AG04449 (cell line): ENCODE measurements at regions not wholly inside any gene's neighbourhood (a gene's known extent, or its start where the extent isn't known, plus 50 kb on each side); places are given as distances from the start of the nearest gene placed in this dataset.

Experiments used
- CTCF ChIA-PET: fragments of 350-600 bp; formaldehyde crosslinking; extraction: SDS; loops from one replicate; lab custom pipeline; 2021; ENCODE audit warnings: antibody characterized with exemption; lab: Yijun Ruan, JAX
- POLR2A ChIA-PET: fragments of 400-600, 350-600 bp; formaldehyde crosslinking; extraction: SDS; loops from one replicate; lab custom pipeline; 2020; ENCODE audit warnings: antibody characterized with exemption, inconsistent platforms; lab: Yijun Ruan, JAX
- DNase-seq: peaks from one replicate; pipeline ENCODE4 v3.0.0-alpha.2; 2010; ENCODE audit warnings: low read depth, low spot score
- H3K4me3 ChIP-seq: 2 replicates; pipeline ENCODE4 v1.5.1; 2011; ENCODE audit warnings: low read depth, mild to moderate bottlenecking, control low read depth, low read length
- TF ChIP-seq, protein P1 (sequence below): IDR thresholded peaks from one replicate; pipeline ENCODE4 v1.5.1; 2011; ENCODE audit warnings: mild to moderate bottlenecking, moderate library complexity, low read length, control low read depth, inconsistent platforms; ENCODE audit not compliant: insufficient read depth; ENCODE audit errors: missing control alignments

GRCh38 chr21:18518054-18518481 is 114.5 kb upstream of the TMPRSS15 start:
- ChIA-PET CTCF (no interaction called here), POLR2A (no interaction called here)
- TF ChIP-seq, protein P1, sequence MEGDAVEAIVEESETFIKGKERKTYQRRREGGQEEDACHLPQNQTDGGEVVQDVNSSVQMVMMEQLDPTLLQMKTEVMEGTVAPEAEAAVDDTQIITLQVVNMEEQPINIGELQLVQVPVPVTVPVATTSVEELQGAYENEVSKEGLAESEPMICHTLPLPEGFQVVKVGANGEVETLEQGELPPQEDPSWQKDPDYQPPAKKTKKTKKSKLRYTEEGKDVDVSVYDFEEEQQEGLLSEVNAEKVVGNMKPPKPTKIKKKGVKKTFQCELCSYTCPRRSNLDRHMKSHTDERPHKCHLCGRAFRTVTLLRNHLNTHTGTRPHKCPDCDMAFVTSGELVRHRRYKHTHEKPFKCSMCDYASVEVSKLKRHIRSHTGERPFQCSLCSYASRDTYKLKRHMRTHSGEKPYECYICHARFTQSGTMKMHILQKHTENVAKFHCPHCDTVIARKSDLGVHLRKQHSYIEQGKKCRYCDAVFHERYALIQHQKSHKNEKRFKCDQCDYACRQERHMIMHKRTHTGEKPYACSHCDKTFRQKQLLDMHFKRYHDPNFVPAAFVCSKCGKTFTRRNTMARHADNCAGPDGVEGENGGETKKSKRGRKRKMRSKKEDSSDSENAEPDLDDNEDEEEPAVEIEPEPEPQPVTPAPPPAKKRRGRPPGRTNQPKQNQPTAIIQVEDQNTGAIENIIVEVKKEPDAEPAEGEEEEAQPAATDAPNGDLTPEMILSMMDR, result no peak
- DNase-seq, result no peak
- no peak overlapping the region for H3K4me3 ChIP-seq

- TF ChIP-seq, protein P1, result no peak
- CTCF ChIA-PET, result interaction anchor here (1.5 kb wide), 1 partner anchor 13 kb away, joined by 4 read pairs; no protein-coding TSS in a partner anchor
- H3K4me3 ChIP-seq, result no peak overlapping the region
- DNase-seq, result no peak
- POLR2A ChIA-PET, result no interaction called here
Observed at GRCh38 chr21:18521204-18521603, 117.6 kb upstream of the TMPRSS15 start.

DNA sequence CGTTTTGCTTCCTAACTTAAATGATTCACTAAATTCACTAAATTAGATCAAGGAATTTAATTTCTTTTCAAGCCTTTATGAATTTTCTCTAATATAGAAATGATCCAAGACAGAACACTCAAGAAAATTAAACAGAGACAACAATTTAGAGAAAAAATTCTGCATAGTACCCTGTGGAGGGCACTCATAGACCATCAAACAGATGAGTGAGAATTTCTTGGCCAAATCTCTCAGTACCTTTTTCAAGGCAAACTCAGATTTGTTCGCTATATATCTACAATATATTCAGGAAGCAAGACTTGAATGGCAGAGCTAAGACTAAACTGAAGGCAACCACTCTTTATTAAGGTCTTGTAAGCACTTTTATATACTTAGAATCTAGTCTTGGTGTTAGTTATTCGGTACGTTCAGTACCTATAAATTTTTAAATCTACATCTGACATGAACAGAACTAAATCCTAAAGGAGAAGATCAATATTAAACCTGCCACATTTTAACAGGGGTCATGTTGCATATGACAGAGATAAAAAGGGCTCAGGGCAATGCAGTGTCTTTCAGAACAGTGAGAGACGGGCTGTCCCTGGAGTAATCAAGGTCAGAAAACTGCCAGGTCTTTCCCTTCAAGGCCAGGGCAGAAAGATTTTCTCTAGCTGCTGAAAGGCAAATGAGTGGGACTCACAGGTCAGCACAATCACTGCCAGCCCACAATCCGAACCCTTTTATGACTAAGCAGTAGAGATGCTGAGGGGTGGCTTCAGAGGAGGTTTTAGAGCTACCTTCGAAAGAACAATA is 118.8 kb upstream of the TMPRSS15 start:
- DNase-seq, result no peak
- ChIA-PET POLR2A (no interaction called here), CTCF (interaction anchor here (1.2 kb wide), 1 partner anchor 14 kb away, joined by 3 read pairs; no protein-coding TSS in a partner anchor)
- no peak overlapping the region for H3K4me3 ChIP-seq
- TF ChIP-seq, protein P1, result peak; percentile 15

DNA sequence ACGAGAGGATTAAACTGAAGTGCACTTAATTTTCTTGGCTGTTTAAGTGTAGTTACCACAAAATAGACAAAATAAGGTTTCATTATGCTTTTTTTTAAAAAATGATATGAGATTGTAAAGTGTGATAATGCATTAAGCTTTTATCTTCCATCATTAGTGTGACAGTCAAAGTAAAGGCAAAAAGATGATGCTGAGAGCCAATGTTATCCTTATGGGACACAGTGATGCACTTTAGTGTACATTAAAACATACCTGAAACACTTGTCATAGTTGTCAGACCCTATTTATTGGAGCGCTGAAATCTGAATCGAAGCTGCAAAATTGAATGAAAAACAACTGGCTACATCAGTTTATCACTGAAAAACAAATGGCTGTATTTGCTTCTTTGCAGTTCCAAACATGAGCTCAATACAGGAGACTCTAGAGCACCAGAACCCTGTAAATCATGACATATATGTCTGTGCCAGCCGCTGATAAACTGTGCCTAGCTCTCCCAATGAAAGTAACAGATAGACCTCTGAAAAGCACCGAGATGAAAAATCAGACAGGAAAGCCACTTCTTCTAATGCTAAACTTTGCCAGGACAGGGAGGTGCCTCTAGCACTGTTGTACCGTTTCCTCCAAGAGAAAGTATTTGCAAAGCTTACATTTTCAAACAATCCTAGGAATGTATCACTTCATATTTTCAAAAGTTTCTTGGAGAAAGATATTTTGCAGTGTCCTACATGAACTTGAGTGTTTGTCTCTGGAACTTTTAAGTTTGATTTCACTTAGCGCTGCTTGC is 120.7 kb upstream of the TMPRSS15 start:
- ChIA-PET POLR2A (no interaction called here), CTCF (interaction anchor here (1.0 kb wide), 1 partner anchor 52 kb away, joined by 3 read pairs; no protein-coding TSS in a partner anchor)
- TF ChIP-seq, protein P1, result no peak
- H3K4me3 ChIP-seq, result no peak overlapping the region
- DNase-seq, result no peak

- TF ChIP-seq, protein P1, result no peak
- ChIA-PET POLR2A (no interaction called here), CTCF (interaction anchor here (1.3 kb wide), 1 partner anchor 29 kb away, joined by 3 read pairs; no protein-coding TSS in a partner anchor)
- no peak overlapping the region for H3K4me3 ChIP-seq
- peak; percentile 82 for DNase-seq
Observed at GRCh38 chr21:18529254-18529653, 125.7 kb upstream of the TMPRSS15 start.

DNA sequence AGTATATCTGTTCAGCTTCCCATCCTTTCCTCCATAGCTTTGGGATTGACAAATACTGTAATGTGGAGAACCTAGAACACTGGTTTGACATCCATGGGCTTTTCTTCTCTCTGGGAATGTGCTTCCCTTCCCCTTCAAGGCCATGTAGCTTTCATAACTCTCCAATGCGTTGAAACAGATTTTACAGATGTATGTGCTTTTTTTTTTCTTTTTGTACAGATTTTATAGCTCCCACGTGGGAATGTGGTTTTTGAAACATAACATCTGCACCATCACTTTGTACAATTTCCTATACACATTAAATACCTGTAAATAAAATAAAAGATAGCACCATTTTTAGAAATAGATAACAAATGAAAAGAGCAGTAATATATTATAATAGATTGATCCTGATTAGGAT is 138.5 kb upstream of the TMPRSS15 start:
- CTCF ChIA-PET, result no interaction called here
- no peak overlapping the region for H3K4me3 ChIP-seq
- DNase-seq, result no peak
- TF ChIP-seq, protein P1, result no peak
- POLR2A ChIA-PET, result no interaction called here
